OCI-LY1 (cell line): ENCODE measurements at regions not wholly inside any gene's neighbourhood (a gene's known extent, or its start where the extent isn't known, plus 50 kb on each side); places are given as distances from the start of the nearest gene placed in this dataset.

ENCODE experiments used
- H2AFZ ChIP-seq: fragments of 200-600 bp; sonication (generic), shearing (Covaris generic); 2 replicates; pipeline ENCODE4 v1.6.0; 2014; ENCODE audit warnings: antibody characterized with exemption, mild to moderate bottlenecking, low read length
- H3F3A ChIP-seq: fragments of 200-600 bp; sonication (generic), shearing (Covaris generic); 2 replicates; pipeline ENCODE4 v1.6.0; 2014; ENCODE audit warnings: mild to moderate bottlenecking, antibody characterized with exemption, low read length, moderate library complexity; ENCODE audit not compliant: insufficient read depth
- H3K27ac ChIP-seq: fragments of 200-600 bp; sonication (generic); 2 replicates; pipeline ENCODE4 v1.5.1; 2014; ENCODE audit warnings: low read length, mixed run types, mild to moderate bottlenecking, low read depth; ENCODE audit not compliant: poor library complexity, severe bottlenecking
- H3K27me3 ChIP-seq: fragments of 200-600 bp; sonication (generic); 2 replicates; pipeline ENCODE4 v1.6.0; 2014; ENCODE audit warnings: antibody characterized with exemption, mild to moderate bottlenecking, low read length, moderate library complexity; ENCODE audit not compliant: insufficient read depth
- H3K36me3 ChIP-seq: fragments of 200-600 bp; sonication (generic); 2 replicates; pipeline ENCODE4 v1.6.1; 2014; ENCODE audit warnings: mild to moderate bottlenecking, antibody characterized with exemption, low read length, moderate library complexity, mixed read lengths; ENCODE audit not compliant: insufficient read depth
- H3K4me1 ChIP-seq: fragments of 200-600 bp; sonication (generic); 2 replicates; pipeline ENCODE4 v1.5.1; 2014; ENCODE audit warnings: mild to moderate bottlenecking, low read length, moderate library complexity; ENCODE audit not compliant: insufficient read depth, severe bottlenecking
- H3K4me2 ChIP-seq: fragments of 200-600 bp; sonication (generic), shearing (Covaris generic); 2 replicates; pipeline ENCODE4 v1.6.1; 2014; ENCODE audit warnings: low read length
- H3K4me3 ChIP-seq: fragments of 200-600 bp; sonication (generic); 2 replicates; pipeline ENCODE4 v1.5.1; 2014; ENCODE audit warnings: low read length, low read depth, mild to moderate bottlenecking, mixed read lengths; ENCODE audit not compliant: poor library complexity, severe bottlenecking
- H3K79me2 ChIP-seq: fragments of 200-600 bp; shearing (Covaris generic); 2 replicates; pipeline ENCODE4 v1.6.1; 2016; ENCODE audit warnings: mixed run types, low read length, mixed read lengths; ENCODE audit not compliant: insufficient read depth
- H3K9ac ChIP-seq: fragments of 200-600 bp; sonication (generic), shearing (Covaris generic); 2 replicates; pipeline ENCODE4 v1.6.1; 2014; ENCODE audit warnings: mild to moderate bottlenecking, low read length, mixed read lengths
- H3K9me2 ChIP-seq: fragments of 200-600 bp; sonication (generic), shearing (Covaris generic); 2 replicates; pipeline ENCODE4 v1.6.1; 2014; ENCODE audit warnings: low read depth, mild to moderate bottlenecking, low read length, mixed read lengths
- H3K9me3 ChIP-seq: fragments of 200-600 bp; shearing (Covaris generic); 2 replicates; pipeline ENCODE4 v1.6.1; 2014; ENCODE audit warnings: low read length, mixed read lengths
- H4K20me1 ChIP-seq: fragments of 200-600 bp; sonication (generic), shearing (Covaris generic); 2 replicates; pipeline ENCODE4 v1.6.0; 2016; ENCODE audit warnings: mild to moderate bottlenecking, low read length; ENCODE audit not compliant: insufficient read depth
- EZH2 ChIP-seq: fragments of 200-600 bp; sonication (generic), shearing (Covaris generic); IDR thresholded peaks from 2 replicates; pipeline ENCODE4 v1.8.0; 2017; ENCODE audit warnings: borderline replicate concordance, mixed run types, mild to moderate bottlenecking, antibody characterized with exemption, low read length, moderate library complexity, mixed read lengths
- TF ChIP-seq, protein P1 (sequence below): fragments of 200-600 bp; sonication (generic), shearing (Covaris generic); IDR thresholded peaks from 2 replicates; pipeline ENCODE4 v1.5.1; 2017; ENCODE audit warnings: mild to moderate bottlenecking, antibody characterized with exemption, low read length, moderate library complexity, mixed read lengths

DNA sequence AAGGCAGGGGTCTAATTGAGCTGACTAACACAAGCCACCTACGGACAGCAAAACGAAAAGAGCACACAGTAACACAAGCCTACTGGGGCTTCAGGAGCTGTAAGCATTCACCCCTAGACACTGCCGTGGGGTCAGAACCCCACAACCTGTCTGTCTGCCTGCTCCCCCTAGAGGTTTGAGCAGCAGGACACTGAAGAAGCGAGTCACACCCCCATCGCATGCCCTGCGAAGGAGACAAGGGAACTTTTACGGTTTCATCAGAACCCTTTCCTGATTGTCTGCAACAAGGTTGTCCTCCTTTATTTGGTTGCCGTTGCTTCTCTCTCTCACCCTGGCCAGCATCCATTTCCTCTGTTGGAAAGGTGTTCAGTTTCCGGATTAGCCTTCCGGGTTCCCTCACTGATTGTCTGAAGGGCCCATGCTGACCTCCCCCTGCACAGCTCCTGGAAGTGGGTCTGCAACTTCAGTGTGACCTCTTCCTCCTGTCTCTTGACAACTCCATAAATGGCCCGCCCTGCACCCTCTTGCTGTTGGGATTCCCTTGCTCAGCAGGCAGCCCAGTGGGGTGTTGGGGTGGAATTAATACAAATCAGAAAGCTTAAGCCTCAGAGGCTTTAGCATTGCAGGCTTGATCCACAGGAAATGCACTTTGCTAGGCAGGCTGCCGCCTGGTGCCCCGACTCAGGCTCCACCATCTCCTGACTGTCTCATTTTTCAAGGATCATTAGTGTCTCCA lies 258.9 kb upstream of the TLE4 start:
- Histone ChIP-seq H3K9ac (no peak overlapping the region), H3K4me1 (no peaks in the 10 kb centered on the region), H3K27ac (no peak overlapping the region), H3K79me2 (no peaks in the 10 kb centered on the region), H3K27me3 (no peaks in the 10 kb centered on the region), H3K4me2 (no peak overlapping the region), H2AFZ (no peak overlapping the region), H3F3A (no peaks in the 10 kb centered on the region), H3K4me3 (no peak overlapping the region), H3K9me2 (no peaks in the 10 kb centered on the region), H3K9me3 (no peaks in the 10 kb centered on the region), H3K36me3 (no peaks in the 10 kb centered on the region), H4K20me1 (no peaks in the 10 kb centered on the region)
- TF ChIP-seq, protein P1, sequence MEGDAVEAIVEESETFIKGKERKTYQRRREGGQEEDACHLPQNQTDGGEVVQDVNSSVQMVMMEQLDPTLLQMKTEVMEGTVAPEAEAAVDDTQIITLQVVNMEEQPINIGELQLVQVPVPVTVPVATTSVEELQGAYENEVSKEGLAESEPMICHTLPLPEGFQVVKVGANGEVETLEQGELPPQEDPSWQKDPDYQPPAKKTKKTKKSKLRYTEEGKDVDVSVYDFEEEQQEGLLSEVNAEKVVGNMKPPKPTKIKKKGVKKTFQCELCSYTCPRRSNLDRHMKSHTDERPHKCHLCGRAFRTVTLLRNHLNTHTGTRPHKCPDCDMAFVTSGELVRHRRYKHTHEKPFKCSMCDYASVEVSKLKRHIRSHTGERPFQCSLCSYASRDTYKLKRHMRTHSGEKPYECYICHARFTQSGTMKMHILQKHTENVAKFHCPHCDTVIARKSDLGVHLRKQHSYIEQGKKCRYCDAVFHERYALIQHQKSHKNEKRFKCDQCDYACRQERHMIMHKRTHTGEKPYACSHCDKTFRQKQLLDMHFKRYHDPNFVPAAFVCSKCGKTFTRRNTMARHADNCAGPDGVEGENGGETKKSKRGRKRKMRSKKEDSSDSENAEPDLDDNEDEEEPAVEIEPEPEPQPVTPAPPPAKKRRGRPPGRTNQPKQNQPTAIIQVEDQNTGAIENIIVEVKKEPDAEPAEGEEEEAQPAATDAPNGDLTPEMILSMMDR, result no peak
- TF ChIP-seq EZH2, result no peak

DNA sequence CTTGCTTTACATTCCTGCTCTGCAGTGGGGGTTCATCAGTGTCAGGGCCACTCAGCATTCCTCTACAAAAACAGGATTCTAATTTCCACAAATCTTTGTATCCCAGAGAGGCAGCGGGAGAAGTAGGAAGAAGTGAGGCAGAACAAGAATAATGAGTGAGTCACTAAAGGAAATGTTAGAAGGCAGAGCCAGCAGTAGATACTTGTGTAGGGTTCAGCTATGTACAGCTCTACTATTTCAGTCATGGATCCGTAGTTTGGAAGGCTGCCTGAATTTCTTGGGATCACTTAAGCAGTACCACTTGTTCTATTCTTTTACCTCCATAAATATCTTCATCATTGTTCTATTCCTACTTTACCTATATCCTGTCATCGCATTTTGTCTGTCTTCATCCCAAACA lies 246.3 kb upstream of the TLE4 start:
- TF ChIP-seq EZH2, result no peak
- H3F3A ChIP-seq, result no peaks in the 10 kb centered on the region
- no peaks in the 10 kb centered on the region for H3K9me2 ChIP-seq
- no peak overlapping the region for H3K4me3 ChIP-seq
- H3K79me2 ChIP-seq, result no peaks in the 10 kb centered on the region
- H3K9ac ChIP-seq, result no peak overlapping the region
- H3K27me3 ChIP-seq, result no peaks in the 10 kb centered on the region
- no peak overlapping the region for H2AFZ ChIP-seq
- H3K36me3 ChIP-seq, result no peaks in the 10 kb centered on the region
- no peaks in the 10 kb centered on the region for H3K9me3 ChIP-seq
- H4K20me1 ChIP-seq, result no peaks in the 10 kb centered on the region
- H3K4me2 ChIP-seq, result no peak overlapping the region
- no peak overlapping the region for H3K27ac ChIP-seq
- no peaks in the 10 kb centered on the region for H3K4me1 ChIP-seq

DNA sequence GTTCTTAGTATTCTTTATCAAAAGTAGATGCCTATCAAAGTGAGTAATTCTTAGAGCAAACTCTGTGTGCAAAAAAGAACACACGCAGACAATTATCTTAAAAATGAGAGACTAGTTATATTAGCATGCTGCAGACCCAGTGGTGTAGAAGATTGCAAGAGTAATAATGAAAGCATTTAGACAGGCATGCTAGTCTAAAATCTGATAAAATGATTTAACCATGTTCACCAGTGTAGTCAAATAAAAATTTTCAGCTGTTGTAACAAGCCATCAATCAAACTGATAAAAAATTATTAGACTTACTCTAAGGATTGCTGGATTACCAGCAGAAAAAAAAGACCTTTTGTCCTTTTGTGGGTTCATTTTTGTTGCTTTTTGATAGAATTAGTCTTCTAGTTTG lies 241.9 kb upstream of the TLE4 start:
- H3K9me3 ChIP-seq, result no peaks in the 10 kb centered on the region
- TF ChIP-seq EZH2, result no peak
- TF ChIP-seq, protein P1, result no peak
- no peaks in the 10 kb centered on the region for H3K79me2 ChIP-seq
- no peaks in the 10 kb centered on the region for H3K9me2 ChIP-seq
- no peaks in the 10 kb centered on the region for H3K36me3 ChIP-seq
- H3K9ac ChIP-seq, result no peak overlapping the region
- H3K27me3 ChIP-seq, result no peaks in the 10 kb centered on the region
- H3K4me1 ChIP-seq, result no peaks in the 10 kb centered on the region
- H2AFZ ChIP-seq, result no peak overlapping the region
- no peaks in the 10 kb centered on the region for H4K20me1 ChIP-seq
- H3F3A ChIP-seq, result no peaks in the 10 kb centered on the region
- no peak overlapping the region for H3K4me3 ChIP-seq
- no peak overlapping the region for H3K27ac ChIP-seq
- no peak overlapping the region for H3K4me2 ChIP-seq

DNA sequence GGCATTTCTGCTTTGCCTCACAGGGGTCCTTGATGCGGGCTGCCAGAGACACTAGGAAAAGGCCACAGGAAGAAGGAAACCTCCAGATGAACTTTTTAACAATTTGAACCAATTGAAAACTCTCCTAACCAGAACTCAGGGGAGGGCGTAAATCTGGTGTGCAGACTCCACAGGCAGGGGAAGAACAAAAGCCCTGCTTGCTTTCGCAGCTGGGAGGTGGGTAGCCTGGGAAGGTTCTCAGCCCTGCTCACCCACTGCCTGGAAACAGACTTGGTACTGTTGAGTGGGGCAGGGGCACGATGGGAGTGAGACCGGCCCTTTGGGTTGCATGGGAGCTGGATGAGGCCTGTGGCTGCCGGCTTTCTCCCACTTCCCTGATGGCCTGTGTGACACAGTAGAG lies 237.8 kb upstream of the TLE4 start:
- no peak for TF ChIP-seq EZH2
- TF ChIP-seq, protein P1, result no peak
- no peaks in the 10 kb centered on the region for H3K36me3 ChIP-seq

More for the DNA sequence above, 237.8 kb upstream of the TLE4 start:
- Histone ChIP-seq H3K27ac (no peak overlapping the region), H3K9me3 (no peaks in the 10 kb centered on the region), H3K9me2 (no peaks in the 10 kb centered on the region), H2AFZ (no peak overlapping the region), H3K4me2 (no peak overlapping the region), H3K4me3 (no peak overlapping the region), H3F3A (no peaks in the 10 kb centered on the region), H4K20me1 (no peaks in the 10 kb centered on the region), H3K9ac (no peak overlapping the region), H3K79me2 (no peaks in the 10 kb centered on the region), H3K27me3 (no peaks in the 10 kb centered on the region), H3K4me1 (no peaks in the 10 kb centered on the region)
